ENCODE measurements at regions not wholly inside any gene's neighbourhood (a gene's known extent, or its start where the extent isn't known, plus 50 kb on each side); places are given as distances from the start of the nearest gene placed in this dataset.

GRCh38 chr2:45119855-45120254 lies 110.6 kb upstream of the SIX2 start:
- ATAC-seq (peak; percentile 86), DNase-seq (peak; percentile 93)
- H3K9me3 ChIP-seq (ENCODE audit: low read length), result no peaks in the 10 kb centered on the region
- intact Hi-C loops (cut with micrococcal nuclease), result loop anchor here (1.0 kb wide), 3 partner anchors 16 to 292 kb away; no protein-coding TSS in a partner anchor
- H3K79me2 ChIP-seq (ENCODE audit: low read length), result no peaks in the 10 kb centered on the region
- peak overlapping the region; percentile 43; the same call in 1 of the 2 replicates for H3K9ac ChIP-seq (ENCODE audit: low read length)
- H4K20me1 ChIP-seq (ENCODE audit: low read length), result no peaks in the 10 kb centered on the region
- no peaks in the 10 kb centered on the region for H3K36me3 ChIP-seq (ENCODE audit: low read depth, low read length)
- BruUV-seq (replicated peaks), result no TSS peak
- H3F3A ChIP-seq (ENCODE audit: low read length, unreplicated experiment), result peaks cover 6% of the 10 kb centered on the region
- CTCF ChIA-PET, result interaction anchor here (0.7 kb wide), 1 partner anchor 95 kb away, joined by 3 read pairs; no protein-coding TSS in a partner anchor
- H2AFZ ChIP-seq (ENCODE audit: low read length), result no peak overlapping the region
- no peaks in the 10 kb centered on the region for H3K27me3 ChIP-seq (ENCODE audit: low read length)
- TF ChIP-seq EZH2phosphoT487 (IDR thresholded peaks at IDR 0.05; ENCODE audit: borderline replicate concordance, low read length) (no peak), EZH2 (IDR thresholded peaks at IDR 0.05; ENCODE audit: low read length, unreplicated experiment) (no peak)
- TF ChIP-seq, protein P1, sequence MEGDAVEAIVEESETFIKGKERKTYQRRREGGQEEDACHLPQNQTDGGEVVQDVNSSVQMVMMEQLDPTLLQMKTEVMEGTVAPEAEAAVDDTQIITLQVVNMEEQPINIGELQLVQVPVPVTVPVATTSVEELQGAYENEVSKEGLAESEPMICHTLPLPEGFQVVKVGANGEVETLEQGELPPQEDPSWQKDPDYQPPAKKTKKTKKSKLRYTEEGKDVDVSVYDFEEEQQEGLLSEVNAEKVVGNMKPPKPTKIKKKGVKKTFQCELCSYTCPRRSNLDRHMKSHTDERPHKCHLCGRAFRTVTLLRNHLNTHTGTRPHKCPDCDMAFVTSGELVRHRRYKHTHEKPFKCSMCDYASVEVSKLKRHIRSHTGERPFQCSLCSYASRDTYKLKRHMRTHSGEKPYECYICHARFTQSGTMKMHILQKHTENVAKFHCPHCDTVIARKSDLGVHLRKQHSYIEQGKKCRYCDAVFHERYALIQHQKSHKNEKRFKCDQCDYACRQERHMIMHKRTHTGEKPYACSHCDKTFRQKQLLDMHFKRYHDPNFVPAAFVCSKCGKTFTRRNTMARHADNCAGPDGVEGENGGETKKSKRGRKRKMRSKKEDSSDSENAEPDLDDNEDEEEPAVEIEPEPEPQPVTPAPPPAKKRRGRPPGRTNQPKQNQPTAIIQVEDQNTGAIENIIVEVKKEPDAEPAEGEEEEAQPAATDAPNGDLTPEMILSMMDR (conservative IDR thresholded peaks at IDR 0.05; ENCODE audit: low read depth, low read length), result no peak
- H3K4me2 ChIP-seq (ENCODE audit: low read length), result peak overlapping the region; percentile 42
- POLR2A ChIA-PET (ENCODE audit: unreplicated experiment), result interaction anchor here (0.5 to 0.7 kb wide), 2 partner anchors 11 to 48 kb away, joined by 3 read pairs; no protein-coding TSS in a partner anchor
- peaks cover 49% of the 10 kb centered on the region for H3K4me1 ChIP-seq (ENCODE audit: insufficient read depth, low read length)
- peak overlapping the region; percentile 84 for H3K27ac ChIP-seq (ENCODE audit: low read length)
- H3K4me3 ChIP-seq (ENCODE audit: low read length), result no peak overlapping the region
- H3K9me2 ChIP-seq (replicated peaks; ENCODE audit: low read length), result no peaks in the 10 kb centered on the region

DNA sequence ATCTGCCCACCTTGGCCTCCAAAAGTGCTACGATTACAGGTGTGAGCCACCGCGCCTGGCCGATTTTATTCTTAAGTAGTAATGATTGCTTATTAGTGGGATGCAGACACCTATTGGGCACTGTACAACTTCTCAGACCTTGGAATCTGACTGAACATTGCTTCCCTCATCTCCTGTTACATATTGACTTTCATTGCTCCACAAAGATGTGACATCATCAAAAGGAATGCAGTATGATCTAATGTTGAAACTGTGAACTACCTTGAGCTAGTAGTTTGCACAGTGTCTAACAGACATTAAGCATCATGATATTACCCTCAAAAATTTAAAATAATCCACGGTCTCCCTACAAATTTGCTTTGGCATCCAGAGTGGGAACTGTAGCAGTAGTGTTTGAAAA lies 109.8 kb upstream of the SIX2 start:
- DNase-seq (peak; percentile 80), ATAC-seq (peak; percentile 25; the same call in 1 of the 2 replicates)
- peaks cover 6% of the 10 kb centered on the region for H3F3A ChIP-seq (ENCODE audit: low read length, unreplicated experiment)
- no peak overlapping the region for H2AFZ ChIP-seq (ENCODE audit: low read length)
- H4K20me1 ChIP-seq (ENCODE audit: low read length), result no peaks in the 10 kb centered on the region
- peaks cover 49% of the 10 kb centered on the region for H3K4me1 ChIP-seq (ENCODE audit: insufficient read depth, low read length)
- H3K27me3 ChIP-seq (ENCODE audit: low read length), result no peaks in the 10 kb centered on the region
- H3K4me2 ChIP-seq (ENCODE audit: low read length), result peak overlapping the region; percentile 42
- ChIA-PET POLR2A (ENCODE audit: unreplicated experiment) (interaction anchor here (0.5 kb wide), 1 partner anchor 49 kb away, joined by 3 read pairs; no protein-coding TSS in a partner anchor), CTCF (interaction anchor here (0.7 kb wide), 1 partner anchor 94 kb away, joined by 3 read pairs; no protein-coding TSS in a partner anchor)
- no peak for TF ChIP-seq EZH2 (IDR thresholded peaks at IDR 0.05; ENCODE audit: low read length, unreplicated experiment)
- TF ChIP-seq EZH2phosphoT487 (IDR thresholded peaks at IDR 0.05; ENCODE audit: borderline replicate concordance, low read length), result no peak
- TF ChIP-seq, protein P1 (conservative IDR thresholded peaks at IDR 0.05; ENCODE audit: low read depth, low read length), result no peak
- H3K36me3 ChIP-seq (ENCODE audit: low read depth, low read length), result no peaks in the 10 kb centered on the region
- no peaks in the 10 kb centered on the region for H3K9me3 ChIP-seq (ENCODE audit: low read length)
- intact Hi-C loops (cut with micrococcal nuclease), result no loop called here
- H3K27ac ChIP-seq (ENCODE audit: low read length), result peak overlapping the region; percentile 84
- no peak overlapping the region for H3K9ac ChIP-seq (ENCODE audit: low read length)
- BruUV-seq (replicated peaks), result no TSS peak
- H3K4me3 ChIP-seq (ENCODE audit: low read length), result no peak overlapping the region
- H3K9me2 ChIP-seq (replicated peaks; ENCODE audit: low read length), result no peaks in the 10 kb centered on the region
- no peaks in the 10 kb centered on the region for H3K79me2 ChIP-seq (ENCODE audit: low read length)

- no peak for TF ChIP-seq EZH2phosphoT487 (IDR thresholded peaks at IDR 0.05; ENCODE audit: borderline replicate concordance, low read length)
- TF ChIP-seq EZH2 (IDR thresholded peaks at IDR 0.05; ENCODE audit: low read length, unreplicated experiment), result no peak
- TF ChIP-seq, protein P1 (conservative IDR thresholded peaks at IDR 0.05; ENCODE audit: low read depth, low read length), result no peak
- CTCF ChIA-PET, result no interaction called here
- no peak overlapping the region for H2AFZ ChIP-seq (ENCODE audit: low read length)
- H3K4me3 ChIP-seq (ENCODE audit: low read length), result no peak overlapping the region
- H3K36me3 ChIP-seq (ENCODE audit: low read depth, low read length), result no peaks in the 10 kb centered on the region
- no peaks in the 10 kb centered on the region for H3K9me3 ChIP-seq (ENCODE audit: low read length)
- no peaks in the 10 kb centered on the region for H3K9me2 ChIP-seq (replicated peaks; ENCODE audit: low read length)
- H3F3A ChIP-seq (ENCODE audit: low read length, unreplicated experiment), result peaks cover 6% of the 10 kb centered on the region
- no TSS peak for BruUV-seq (replicated peaks)
- H3K27ac ChIP-seq (ENCODE audit: low read length), result no peak overlapping the region
- no peak overlapping the region for H3K4me2 ChIP-seq (ENCODE audit: low read length)
- DNase-seq, result no peak
- no peaks in the 10 kb centered on the region for H3K79me2 ChIP-seq (ENCODE audit: low read length)
- peaks cover 33% of the 10 kb centered on the region for H3K4me1 ChIP-seq (ENCODE audit: insufficient read depth, low read length)
- intact Hi-C loops (cut with micrococcal nuclease), result no loop called here
- no peak for ATAC-seq
- H3K9ac ChIP-seq (ENCODE audit: low read length), result no peak overlapping the region
- no peaks in the 10 kb centered on the region for H4K20me1 ChIP-seq (ENCODE audit: low read length)
- H3K27me3 ChIP-seq (ENCODE audit: low read length), result no peaks in the 10 kb centered on the region
- POLR2A ChIA-PET (ENCODE audit: unreplicated experiment), result no interaction called here
Measured at GRCh38 chr2:45117383-45117782, 108.1 kb upstream of the SIX2 start.
